Upper lobe of right lung (tissue), 1 donor: ENCODE measurements at regions not wholly inside any gene's neighbourhood (a gene's known extent, or its start where the extent isn't known, plus 50 kb on each side); places are given as distances from the start of the nearest gene placed in this dataset.

Experiments
- ATAC-seq: fragments of 200-7000 bp; cut with Tn5 transposase; one replicate; pipeline ENCODE4 v1.9.1; 2020; ENCODE audit warnings: mild to moderate bottlenecking, moderate library complexity
- DNase-seq: peaks from one replicate; pipeline ENCODE4 v3.0.0-alpha.2; 2020
- H3K27ac ChIP-seq: fragments of 200-600 bp; one replicate; pipeline ENCODE4 v1.8.0; 2022
- H3K27me3 ChIP-seq: fragments of 200-600 bp; one replicate; pipeline ENCODE4 v1.8.0; 2022; ENCODE audit warnings: mild to moderate bottlenecking
- H3K36me3 ChIP-seq: fragments of 200-600 bp; one replicate; pipeline ENCODE4 v1.8.0; 2022
- H3K4me1 ChIP-seq: fragments of 200-600 bp; one replicate; pipeline ENCODE4 v1.8.0; 2022
- H3K4me3 ChIP-seq: fragments of 200-600 bp; one replicate; pipeline ENCODE4 v1.8.0; 2022; ENCODE audit warnings: mild to moderate bottlenecking
- H3K9me3 ChIP-seq: fragments of 200-600 bp; one replicate; pipeline ENCODE4 v1.8.0; 2022
- CTCF ChIP-seq: fragments of 200-600 bp; IDR thresholded peaks from one replicate; pipeline ENCODE4 v1.8.0; 2022; ENCODE audit warnings: antibody characterized with exemption
- intact Hi-C: fragments of 100-400 bp; cut with DNase I; formaldehyde crosslinking; loops from one replicate; pipeline ENCODE4 v1.11.0; 2022
- donor health status: DM: no; HTN: yes; CAD: no; lungs with severe emphysema.

- TF ChIP-seq CTCF: no peak
- intact Hi-C loops: no loop called here
- no peak for ATAC-seq
- H3K27ac ChIP-seq: no peak overlapping the region
- H3K36me3 ChIP-seq: no peaks in the 10 kb centered on the region
- peaks cover 5% of the 10 kb centered on the region for H3K27me3 ChIP-seq
- no peak overlapping the region for H3K4me3 ChIP-seq
- no peaks in the 10 kb centered on the region for H3K4me1 ChIP-seq
- DNase-seq: no peak
- no peaks in the 10 kb centered on the region for H3K9me3 ChIP-seq
Observed at GRCh38 chr16:86145669-86146068, 246.7 kb downstream of the IRF8 start.

- intact Hi-C loops: no loop called here
- Histone ChIP-seq H3K9me3 (no peaks in the 10 kb centered on the region), H3K27me3 (peaks cover 18% of the 10 kb centered on the region), H3K36me3 (no peaks in the 10 kb centered on the region), H3K4me1 (peaks cover 4% of the 10 kb centered on the region), H3K4me3 (no peak overlapping the region), H3K27ac (peak overlapping the region; percentile 63)
- DNase-seq (no peak), ATAC-seq (no peak)
- no peak for TF ChIP-seq CTCF
Observed at GRCh38 chr16:86150641-86151238, 251.8 kb downstream of the IRF8 start.

- no peaks in the 10 kb centered on the region for H3K9me3 ChIP-seq
- no peaks in the 10 kb centered on the region for H3K36me3 ChIP-seq
- H3K4me3 ChIP-seq: no peak overlapping the region
- peaks cover 18% of the 10 kb centered on the region for H3K27me3 ChIP-seq
- H3K27ac ChIP-seq: peak overlapping the region; percentile 63
- TF ChIP-seq CTCF: no peak
- peaks cover 4% of the 10 kb centered on the region for H3K4me1 ChIP-seq
- intact Hi-C loops: no loop called here
- DNase-seq: no peak
- no peak for ATAC-seq
Observed at GRCh38 chr16:86151239-86151851, 252.4 kb downstream of the IRF8 start.

GRCh38 chr16:86156155-86156554 lies 257.2 kb downstream of the IRF8 start:
- H3K4me3 ChIP-seq: no peak overlapping the region
- H3K27me3 ChIP-seq: peaks cover 8% of the 10 kb centered on the region
- peaks cover 4% of the 10 kb centered on the region for H3K4me1 ChIP-seq
- H3K27ac ChIP-seq: no peak overlapping the region
- no peaks in the 10 kb centered on the region for H3K9me3 ChIP-seq
- DNase-seq (no peak), ATAC-seq (no peak)
- no peaks in the 10 kb centered on the region for H3K36me3 ChIP-seq
- intact Hi-C loops: no loop called here
- TF ChIP-seq CTCF: no peak

GRCh38 chr16:86157616-86158247 lies 258.8 kb downstream of the IRF8 start:
- Histone ChIP-seq H3K4me3 (no peak overlapping the region), H3K27me3 (no peaks in the 10 kb centered on the region), H3K27ac (no peak overlapping the region), H3K36me3 (no peaks in the 10 kb centered on the region), H3K9me3 (no peaks in the 10 kb centered on the region), H3K4me1 (no peaks in the 10 kb centered on the region)
- no peak for DNase-seq
- no peak for ATAC-seq
- intact Hi-C loops: no loop called here
- TF ChIP-seq CTCF: no peak
